ENCODE measurements at regions not wholly inside any gene's neighbourhood (a gene's known extent, or its start where the extent isn't known, plus 50 kb on each side); places are given as distances from the start of the nearest gene placed in this dataset.

DNA sequence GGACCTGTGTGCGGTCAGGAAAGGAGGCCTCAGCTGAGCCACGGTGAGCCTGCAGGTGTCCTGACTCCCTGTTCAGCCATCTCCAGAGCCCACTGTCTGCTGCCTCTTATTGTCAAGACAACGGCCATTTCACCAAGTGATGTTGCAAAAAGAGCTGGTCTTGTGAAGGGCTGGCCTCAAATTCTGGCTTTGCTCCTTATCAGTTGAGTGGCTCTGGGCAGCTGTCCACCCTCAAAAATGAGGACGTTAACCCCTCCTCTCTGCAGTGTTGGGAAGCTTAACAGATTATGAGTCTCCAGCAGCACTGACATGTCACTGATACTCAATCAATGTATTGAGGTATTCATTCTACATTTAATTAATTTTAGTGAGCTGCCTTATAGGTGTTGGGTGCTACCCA lies 171.1 kb upstream of the TOX3 start:
- Histone ChIP-seq H3K9me3 (ENCODE audit: control insufficient read depth, insufficient read depth, low read length) (no peaks in the 10 kb centered on the region), H3K4me1 (ENCODE audit: control insufficient read depth, low read length) (no peaks in the 10 kb centered on the region), H3K4me3 (ENCODE audit: low read length) (no peak overlapping the region), H3K27me3 (ENCODE audit: control insufficient read depth, low read length) (no peaks in the 10 kb centered on the region), H3K27ac (ENCODE audit: low read depth, low read length) (no peak overlapping the region), H3F3A (ENCODE audit: control insufficient read depth, insufficient read depth) (no peaks in the 10 kb centered on the region), H3K79me2 (ENCODE audit: control insufficient read depth, low read length) (no peaks in the 10 kb centered on the region), H3K9me2 (replicated peaks; ENCODE audit: control insufficient read depth, low read length) (no peaks in the 10 kb centered on the region), H4K20me1 (ENCODE audit: control insufficient read depth, insufficient read depth, low read depth, low read length) (no peaks in the 10 kb centered on the region), H3K4me2 (ENCODE audit: low read length) (no peak overlapping the region), H3K36me3 (ENCODE audit: control insufficient read depth, low read length) (no peaks in the 10 kb centered on the region)
- TF ChIP-seq EZH2phosphoT487 (IDR thresholded peaks at IDR 0.05; ENCODE audit: borderline replicate concordance, low read length): no peak
- TF ChIP-seq, protein P1, sequence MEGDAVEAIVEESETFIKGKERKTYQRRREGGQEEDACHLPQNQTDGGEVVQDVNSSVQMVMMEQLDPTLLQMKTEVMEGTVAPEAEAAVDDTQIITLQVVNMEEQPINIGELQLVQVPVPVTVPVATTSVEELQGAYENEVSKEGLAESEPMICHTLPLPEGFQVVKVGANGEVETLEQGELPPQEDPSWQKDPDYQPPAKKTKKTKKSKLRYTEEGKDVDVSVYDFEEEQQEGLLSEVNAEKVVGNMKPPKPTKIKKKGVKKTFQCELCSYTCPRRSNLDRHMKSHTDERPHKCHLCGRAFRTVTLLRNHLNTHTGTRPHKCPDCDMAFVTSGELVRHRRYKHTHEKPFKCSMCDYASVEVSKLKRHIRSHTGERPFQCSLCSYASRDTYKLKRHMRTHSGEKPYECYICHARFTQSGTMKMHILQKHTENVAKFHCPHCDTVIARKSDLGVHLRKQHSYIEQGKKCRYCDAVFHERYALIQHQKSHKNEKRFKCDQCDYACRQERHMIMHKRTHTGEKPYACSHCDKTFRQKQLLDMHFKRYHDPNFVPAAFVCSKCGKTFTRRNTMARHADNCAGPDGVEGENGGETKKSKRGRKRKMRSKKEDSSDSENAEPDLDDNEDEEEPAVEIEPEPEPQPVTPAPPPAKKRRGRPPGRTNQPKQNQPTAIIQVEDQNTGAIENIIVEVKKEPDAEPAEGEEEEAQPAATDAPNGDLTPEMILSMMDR (IDR thresholded peaks at IDR 0.05; ENCODE audit: low read depth, low read length, poor library complexity, severe bottlenecking): no peak

DNA sequence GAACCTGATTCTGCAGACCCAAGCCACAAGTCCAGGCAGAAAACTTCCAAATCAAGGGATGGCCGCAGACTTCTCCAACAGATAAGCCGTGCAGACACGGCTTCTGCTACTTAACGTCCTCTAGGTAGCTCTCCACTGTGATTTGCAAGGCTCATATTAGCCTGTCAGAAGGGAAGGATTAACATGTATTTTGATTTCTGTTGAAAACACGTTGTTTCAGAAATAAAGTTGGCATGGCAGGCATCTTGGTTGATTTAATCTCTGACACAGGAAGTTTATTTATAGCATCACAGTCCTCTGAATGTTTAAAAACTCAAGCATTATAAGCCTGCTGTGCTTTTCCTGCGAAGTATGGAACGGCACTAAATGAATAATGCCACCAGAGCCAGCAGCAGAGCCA lies 166.8 kb upstream of the TOX3 start:
- Histone ChIP-seq H3K9me2 (replicated peaks; ENCODE audit: control insufficient read depth, low read length) (no peaks in the 10 kb centered on the region), H3K27ac (ENCODE audit: low read depth, low read length) (no peak overlapping the region), H3F3A (ENCODE audit: control insufficient read depth, insufficient read depth) (no peaks in the 10 kb centered on the region), H3K27me3 (ENCODE audit: control insufficient read depth, low read length) (no peaks in the 10 kb centered on the region), H3K79me2 (ENCODE audit: control insufficient read depth, low read length) (no peaks in the 10 kb centered on the region), H3K36me3 (ENCODE audit: control insufficient read depth, low read length) (no peaks in the 10 kb centered on the region), H3K9me3 (ENCODE audit: control insufficient read depth, insufficient read depth, low read length) (no peaks in the 10 kb centered on the region), H3K4me1 (ENCODE audit: control insufficient read depth, low read length) (no peaks in the 10 kb centered on the region), H3K4me3 (ENCODE audit: low read length) (no peak overlapping the region), H3K4me2 (ENCODE audit: low read length) (no peak overlapping the region), H4K20me1 (ENCODE audit: control insufficient read depth, insufficient read depth, low read depth, low read length) (no peaks in the 10 kb centered on the region)
- no peak for TF ChIP-seq EZH2phosphoT487 (IDR thresholded peaks at IDR 0.05; ENCODE audit: borderline replicate concordance, low read length)
- TF ChIP-seq, protein P1 (IDR thresholded peaks at IDR 0.05; ENCODE audit: low read depth, low read length, poor library complexity, severe bottlenecking): no peak

DNA sequence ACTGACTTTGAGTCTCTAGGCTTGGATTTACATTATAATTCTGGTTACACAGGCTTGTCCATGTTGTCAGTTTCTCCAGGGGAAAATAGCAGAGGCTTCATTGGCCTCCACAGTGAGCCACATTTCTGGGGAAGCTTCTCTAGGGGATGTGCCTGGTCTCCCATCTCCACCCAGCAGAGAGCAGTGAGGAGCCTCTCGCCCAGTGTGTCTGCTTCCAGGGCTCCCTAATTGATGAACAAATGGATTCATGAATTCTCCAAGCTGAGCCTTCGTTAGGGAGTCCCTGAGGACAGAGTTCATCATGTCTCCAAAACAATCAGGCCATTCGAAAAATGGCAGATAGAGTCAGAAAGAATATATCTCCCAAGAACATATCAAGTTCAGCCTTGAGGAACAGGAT lies 162.4 kb upstream of the TOX3 start:
- Histone ChIP-seq H3K27me3 (ENCODE audit: control insufficient read depth, low read length) (no peaks in the 10 kb centered on the region), H3K4me1 (ENCODE audit: control insufficient read depth, low read length) (no peaks in the 10 kb centered on the region), H3K27ac (ENCODE audit: low read depth, low read length) (no peak overlapping the region), H3F3A (ENCODE audit: control insufficient read depth, insufficient read depth) (no peaks in the 10 kb centered on the region), H4K20me1 (ENCODE audit: control insufficient read depth, insufficient read depth, low read depth, low read length) (no peaks in the 10 kb centered on the region), H3K4me3 (ENCODE audit: low read length) (no peak overlapping the region), H3K9me2 (replicated peaks; ENCODE audit: control insufficient read depth, low read length) (no peaks in the 10 kb centered on the region), H3K4me2 (ENCODE audit: low read length) (no peak overlapping the region), H3K79me2 (ENCODE audit: control insufficient read depth, low read length) (no peaks in the 10 kb centered on the region), H3K36me3 (ENCODE audit: control insufficient read depth, low read length) (no peaks in the 10 kb centered on the region), H3K9me3 (ENCODE audit: control insufficient read depth, insufficient read depth, low read length) (no peaks in the 10 kb centered on the region)
- no peak for TF ChIP-seq EZH2phosphoT487 (IDR thresholded peaks at IDR 0.05; ENCODE audit: borderline replicate concordance, low read length)
- TF ChIP-seq, protein P1 (IDR thresholded peaks at IDR 0.05; ENCODE audit: low read depth, low read length, poor library complexity, severe bottlenecking): no peak

DNA sequence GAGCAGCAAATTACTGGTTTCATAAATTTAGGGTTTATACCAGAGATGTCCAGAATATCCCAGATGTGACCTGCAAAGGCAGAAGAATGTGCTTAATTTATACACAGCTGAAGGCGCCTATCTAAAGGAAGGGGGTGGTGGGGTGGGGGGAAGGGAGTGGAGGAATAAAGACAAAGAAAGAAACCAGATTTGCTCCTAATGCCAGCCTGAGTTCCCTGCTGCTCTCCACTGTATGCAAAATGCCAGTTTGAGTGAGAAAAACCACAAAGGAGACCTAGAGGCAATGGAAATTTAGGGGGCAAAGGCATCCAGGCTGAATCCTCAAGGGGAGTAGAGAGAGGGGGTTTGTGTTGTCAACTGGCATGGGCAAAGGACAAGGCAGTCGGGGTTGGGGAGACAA lies 161.5 kb upstream of the TOX3 start:
- H3K79me2 ChIP-seq (ENCODE audit: control insufficient read depth, low read length): no peaks in the 10 kb centered on the region
- H3K4me3 ChIP-seq (ENCODE audit: low read length): no peak overlapping the region
- H3K4me2 ChIP-seq (ENCODE audit: low read length): no peak overlapping the region
- H3K9me3 ChIP-seq (ENCODE audit: control insufficient read depth, insufficient read depth, low read length): no peaks in the 10 kb centered on the region
- H3F3A ChIP-seq (ENCODE audit: control insufficient read depth, insufficient read depth): no peaks in the 10 kb centered on the region
- no peaks in the 10 kb centered on the region for H3K4me1 ChIP-seq (ENCODE audit: control insufficient read depth, low read length)
- no peaks in the 10 kb centered on the region for H4K20me1 ChIP-seq (ENCODE audit: control insufficient read depth, insufficient read depth, low read depth, low read length)
- no peaks in the 10 kb centered on the region for H3K27me3 ChIP-seq (ENCODE audit: control insufficient read depth, low read length)
- TF ChIP-seq, protein P1 (IDR thresholded peaks at IDR 0.05; ENCODE audit: low read depth, low read length, poor library complexity, severe bottlenecking): no peak
- no peak for TF ChIP-seq EZH2phosphoT487 (IDR thresholded peaks at IDR 0.05; ENCODE audit: borderline replicate concordance, low read length)
- no peaks in the 10 kb centered on the region for H3K36me3 ChIP-seq (ENCODE audit: control insufficient read depth, low read length)
- no peaks in the 10 kb centered on the region for H3K9me2 ChIP-seq (replicated peaks; ENCODE audit: control insufficient read depth, low read length)
- no peak overlapping the region for H3K27ac ChIP-seq (ENCODE audit: low read depth, low read length)
